HG03521 (cell line): ENCODE measurements at regions not wholly inside any gene's neighbourhood (a gene's known extent, or its start where the extent isn't known, plus 50 kb on each side); places are given as distances from the start of the nearest gene placed in this dataset.

ENCODE experiments used
- ATAC-seq: cut with Tn5 transposase; IDR thresholded peaks from one replicate; pipeline ENCODE4 v1.9.1; 2021; ENCODE audit warnings: mild to moderate bottlenecking, moderate library complexity; ENCODE audit not compliant: unreplicated experiment

DNA sequence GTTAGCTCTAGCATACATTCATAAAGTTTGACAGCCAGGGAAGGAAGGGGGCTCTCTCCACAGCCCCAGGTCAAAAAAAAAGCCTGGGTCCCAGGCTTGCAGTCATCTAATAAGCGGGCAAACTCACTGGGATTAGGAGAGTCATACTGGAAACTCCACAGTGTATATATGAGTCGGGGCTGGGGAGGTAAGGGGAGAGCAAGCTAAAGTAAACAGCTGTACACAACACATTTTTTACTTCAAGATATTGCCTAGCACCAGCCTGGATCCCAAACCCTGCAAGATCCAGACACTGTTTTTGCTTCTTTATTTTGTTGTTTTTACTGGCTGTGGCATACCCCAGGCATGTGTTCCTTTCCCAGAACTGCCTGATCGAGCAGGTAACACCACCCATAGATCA, 291.3 kb upstream of the TANK start:
- ATAC-seq = no peak

DNA sequence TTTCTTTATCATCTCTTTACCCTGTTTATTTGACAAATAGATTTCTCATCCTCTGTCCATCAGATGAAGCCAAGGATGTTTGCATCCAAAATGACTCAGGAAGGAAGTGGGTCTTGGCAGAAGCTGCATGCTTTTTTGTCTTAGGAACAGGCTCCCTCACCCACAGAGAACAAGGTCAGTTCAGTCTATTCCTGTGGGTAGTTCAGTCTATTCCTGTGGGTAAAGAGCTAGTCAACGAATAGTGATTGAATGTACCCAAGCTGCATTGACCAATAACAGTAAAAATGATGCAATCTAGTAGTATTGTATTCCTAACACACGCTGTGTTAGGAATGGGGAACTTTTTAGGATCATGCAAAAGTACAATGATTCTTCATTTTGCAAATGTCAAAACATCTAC, 290.8 kb upstream of the TANK start:
- ATAC-seq = no peak

DNA sequence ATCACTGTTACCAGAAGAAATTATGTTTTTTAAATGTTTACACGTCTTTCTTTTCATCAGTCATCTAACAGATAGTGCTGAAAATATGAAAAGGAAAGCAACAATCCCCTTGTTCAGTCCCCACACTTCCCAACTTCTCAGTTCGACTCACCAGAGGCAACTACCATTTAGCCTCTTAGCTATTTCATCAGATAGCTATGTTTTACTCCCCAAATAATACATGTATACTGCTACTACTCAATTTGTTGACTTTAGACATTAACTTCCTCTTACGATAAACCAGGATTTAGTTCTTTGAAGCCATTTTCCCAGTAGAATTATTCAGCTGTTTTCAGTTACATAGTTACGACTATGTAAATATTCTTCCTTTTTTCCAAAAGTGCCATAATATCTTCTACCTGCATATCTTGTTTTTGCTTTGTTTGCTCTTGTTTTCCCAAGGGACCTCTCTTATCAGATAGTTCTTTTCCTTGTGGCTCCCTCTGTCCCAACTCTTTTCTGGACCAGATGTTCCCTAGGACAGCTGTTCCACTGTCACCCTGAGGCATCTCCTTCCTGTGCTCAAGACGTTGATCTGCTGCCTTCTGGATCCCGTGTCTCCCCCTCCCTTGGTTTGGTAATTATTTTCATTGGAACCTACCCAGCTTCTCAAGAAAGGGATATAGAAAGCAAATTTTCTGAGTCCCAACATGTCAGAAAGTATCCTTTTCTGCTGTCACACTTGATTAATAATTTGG, 289.3 kb upstream of the TANK start:
- ATAC-seq = no peak

DNA sequence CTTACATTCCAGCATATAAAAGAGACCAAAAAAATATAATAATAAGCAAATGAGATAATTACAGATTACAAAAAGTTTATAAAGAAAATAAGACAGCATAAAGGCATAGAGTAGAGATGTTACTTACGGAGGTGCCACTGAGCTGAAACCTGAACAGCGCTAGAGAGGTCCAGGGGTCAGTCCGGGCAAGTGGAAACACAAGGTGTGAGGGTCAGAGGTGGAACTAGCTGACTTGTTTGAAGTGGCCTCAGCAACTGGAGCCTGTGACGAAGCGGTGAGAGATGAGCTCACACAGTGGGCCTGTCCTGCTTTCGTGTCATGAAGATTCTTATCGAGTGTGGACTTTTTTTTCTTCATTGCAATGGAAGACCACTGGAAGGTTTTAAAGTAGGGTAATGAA, 288.3 kb upstream of the TANK start:
- ATAC-seq = no peak

DNA sequence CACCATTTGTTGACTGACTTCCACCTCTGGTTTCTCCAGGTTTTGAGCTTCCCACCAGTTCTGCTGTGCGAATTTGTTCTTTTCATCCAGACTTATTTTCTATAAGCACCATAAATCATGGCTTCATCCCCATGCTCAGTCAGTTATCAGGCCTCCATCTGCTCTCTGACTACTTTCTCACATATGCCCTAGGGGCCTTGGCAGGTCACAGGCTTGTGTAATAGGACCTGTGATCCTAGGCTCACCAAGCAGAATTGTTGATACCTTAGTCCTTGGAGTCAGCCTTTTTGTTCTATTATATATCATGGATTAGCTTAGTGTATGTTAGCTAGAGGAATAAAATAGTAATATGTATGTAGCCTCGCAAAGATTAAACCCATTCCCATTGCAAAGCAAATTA, 284.2 kb upstream of the TANK start:
- no peak for ATAC-seq

DNA sequence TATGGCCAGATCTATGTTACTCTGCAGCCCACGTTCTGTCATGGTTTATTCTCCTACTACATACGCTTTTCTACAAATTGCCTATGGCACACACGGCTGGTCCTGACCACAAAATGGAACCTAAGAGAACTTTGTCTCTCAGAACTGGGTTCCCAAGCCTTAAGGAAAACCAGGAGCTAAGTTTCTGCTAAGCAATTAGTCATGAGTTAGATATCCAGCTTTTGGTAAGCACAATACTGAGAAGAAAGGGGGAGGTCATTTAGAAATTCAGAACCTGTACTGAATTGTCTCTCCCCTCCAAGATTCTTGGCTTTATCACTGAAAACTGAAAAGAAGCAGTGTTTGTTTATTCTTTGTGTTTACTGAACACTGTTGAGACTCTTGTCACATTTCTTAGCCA, 283.5 kb upstream of the TANK start:
- no peak for ATAC-seq

DNA sequence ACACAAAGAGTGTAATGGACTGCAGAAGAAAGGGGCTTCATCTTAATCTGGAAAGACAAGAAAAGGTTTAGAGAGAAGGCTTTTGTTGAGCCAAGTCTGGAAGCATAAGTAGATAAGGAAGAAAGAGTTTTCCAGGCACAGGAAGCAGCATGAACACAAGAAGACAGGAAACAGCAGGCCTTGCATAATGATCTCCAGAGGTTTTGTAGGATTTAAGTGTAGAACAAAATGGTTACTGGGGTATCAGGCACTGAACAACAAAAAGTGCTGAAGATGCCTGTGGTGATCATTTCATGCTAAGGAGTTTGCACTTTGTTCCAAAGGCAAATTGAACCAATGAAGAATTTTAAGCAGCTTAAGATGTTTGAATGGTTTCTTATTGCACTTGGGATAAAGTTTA, 281.6 kb upstream of the TANK start:
- ATAC-seq = no peak

DNA sequence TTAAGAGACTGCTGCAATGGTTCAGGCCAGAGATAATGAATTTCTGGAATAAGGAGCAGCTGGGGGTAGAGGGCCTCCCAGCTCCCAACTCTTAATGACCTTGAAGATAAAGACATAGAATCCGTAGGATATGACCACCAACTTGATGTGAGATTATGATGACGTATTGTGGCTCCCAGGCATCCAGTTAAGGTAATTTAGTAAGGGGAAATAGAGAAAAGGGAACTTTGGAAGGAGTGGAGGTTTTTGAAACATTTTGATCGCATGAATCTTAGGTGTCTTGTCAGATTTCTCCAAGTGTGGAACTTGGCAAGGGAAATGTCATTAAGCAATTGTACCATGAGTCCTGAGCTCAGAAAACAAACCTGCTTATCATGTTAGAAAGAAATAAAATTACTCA, 277.3 kb upstream of the TANK start:
- no peak for ATAC-seq

DNA sequence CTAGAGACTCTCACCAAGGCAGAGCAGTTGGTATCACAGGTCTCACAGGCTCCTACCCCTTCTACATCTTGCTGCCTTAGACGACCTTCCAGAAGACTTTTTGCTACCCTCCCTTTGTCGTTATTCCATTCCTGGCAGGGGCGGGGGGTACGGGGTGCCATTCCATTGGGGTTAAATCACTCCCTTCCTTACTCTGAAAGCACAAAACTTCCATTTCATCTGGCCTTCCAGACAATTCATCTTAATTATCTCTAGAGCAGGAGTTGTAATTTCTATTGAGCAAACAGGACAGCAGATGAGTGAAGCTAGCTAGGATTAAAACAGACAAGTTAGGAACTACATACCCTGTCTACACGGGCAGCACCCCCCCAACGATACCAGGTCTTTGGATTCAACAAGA, 276.2 kb upstream of the TANK start:
- ATAC-seq = no peak

DNA sequence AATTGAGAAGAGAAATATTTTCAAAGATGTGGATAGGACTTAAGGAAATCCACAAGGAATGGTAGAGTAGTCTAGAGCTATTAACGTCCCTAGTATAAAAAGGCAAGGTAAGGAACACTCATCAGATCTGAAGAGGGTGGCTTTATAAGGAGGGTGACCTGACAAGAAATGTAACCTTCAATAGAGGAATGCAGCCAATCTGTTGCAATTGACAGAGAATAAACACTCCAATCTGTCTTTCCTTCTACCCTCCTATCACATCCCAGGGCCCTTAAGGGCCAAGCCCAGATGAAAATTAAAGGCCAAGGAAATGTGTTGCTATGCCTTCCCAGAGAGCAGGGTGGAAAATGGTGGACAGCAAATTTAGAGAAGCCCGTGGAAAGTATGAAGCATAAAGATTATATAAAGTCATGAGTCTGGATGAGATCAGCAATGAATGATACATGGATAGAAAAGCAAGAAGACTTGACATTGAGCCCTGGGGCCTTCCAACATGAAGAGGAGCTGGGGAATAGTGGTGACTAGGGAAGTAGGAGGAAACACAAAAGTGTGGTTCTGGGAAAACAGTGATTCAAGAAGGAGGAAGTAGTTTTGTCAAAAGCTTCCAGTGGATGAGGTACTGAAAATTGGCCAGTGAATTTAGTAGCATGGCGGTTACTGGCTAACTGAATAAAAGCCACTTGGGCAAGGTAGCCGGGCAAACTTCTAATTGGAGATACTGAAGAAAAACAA, 270.6 kb upstream of the TANK start:
- no peak for ATAC-seq

DNA sequence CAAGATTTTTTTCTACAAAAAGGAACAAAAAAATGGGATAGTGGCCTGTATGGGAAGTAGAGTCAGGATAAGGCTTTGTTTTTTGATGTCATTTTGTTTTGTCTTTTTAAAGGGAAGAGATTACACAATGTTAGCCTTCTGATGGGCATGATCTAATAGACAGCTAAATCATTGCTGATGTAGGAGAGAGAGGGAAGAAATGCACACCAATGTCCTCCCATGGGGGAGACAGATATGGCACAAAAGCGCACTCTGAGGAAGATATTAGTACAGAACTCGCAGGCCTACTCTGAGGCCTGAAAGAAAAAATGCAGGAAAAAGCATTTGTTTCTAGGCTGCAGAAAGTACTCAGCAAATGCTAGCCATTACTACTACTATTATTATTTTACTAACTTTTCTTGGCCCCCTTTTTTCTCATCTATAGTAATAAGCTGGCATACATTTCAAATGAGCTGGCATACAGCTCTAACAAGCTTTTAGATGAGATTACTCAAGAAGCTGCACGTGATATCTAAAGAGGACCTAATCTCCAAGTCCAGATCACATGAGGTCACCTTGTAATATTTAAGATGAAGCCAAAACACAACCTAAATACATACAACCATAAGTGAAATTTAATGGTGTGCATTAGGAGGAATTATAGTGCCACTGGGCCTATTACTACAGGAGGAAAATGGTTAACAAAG, 269.4 kb upstream of the TANK start:
- no peak for ATAC-seq

DNA sequence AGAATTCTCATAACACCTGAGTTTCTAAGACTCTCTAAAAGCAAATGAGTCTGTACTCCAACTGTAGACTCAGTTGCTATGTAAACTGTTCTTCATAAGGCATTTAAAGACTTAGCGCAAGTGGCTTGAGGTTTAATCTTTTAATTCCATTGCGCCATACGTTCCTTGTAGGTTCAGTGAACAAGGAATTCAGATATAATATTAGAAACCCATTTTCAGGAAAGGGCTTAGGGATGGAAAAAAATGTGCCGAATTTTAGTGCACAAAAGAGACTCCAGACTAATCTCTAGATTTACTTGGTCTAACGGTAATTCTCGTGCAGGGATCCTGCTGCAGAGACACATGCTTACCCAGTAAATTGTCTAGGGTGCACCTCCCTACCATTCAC, 268.9 kb upstream of the TANK start:
- no peak for ATAC-seq

DNA sequence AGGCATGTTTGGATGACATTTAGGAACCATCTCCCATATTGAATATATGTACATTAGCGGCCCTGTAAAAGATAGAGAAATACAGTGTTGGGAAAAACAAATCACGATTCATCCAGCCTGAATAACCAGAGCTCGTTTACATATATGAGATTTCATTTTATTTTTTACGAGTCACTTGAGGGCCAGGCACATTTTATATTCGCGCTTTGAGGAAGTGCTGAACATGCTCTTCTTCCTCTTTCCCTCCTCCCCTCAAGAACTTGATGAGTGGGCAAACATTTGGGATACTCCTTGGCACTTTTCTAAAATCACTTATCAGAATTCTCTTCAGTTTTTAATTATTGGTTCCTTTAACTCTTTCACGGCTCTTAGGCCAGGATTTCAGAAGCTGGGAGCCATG, 268.0 kb upstream of the TANK start:
- no peak for ATAC-seq

DNA sequence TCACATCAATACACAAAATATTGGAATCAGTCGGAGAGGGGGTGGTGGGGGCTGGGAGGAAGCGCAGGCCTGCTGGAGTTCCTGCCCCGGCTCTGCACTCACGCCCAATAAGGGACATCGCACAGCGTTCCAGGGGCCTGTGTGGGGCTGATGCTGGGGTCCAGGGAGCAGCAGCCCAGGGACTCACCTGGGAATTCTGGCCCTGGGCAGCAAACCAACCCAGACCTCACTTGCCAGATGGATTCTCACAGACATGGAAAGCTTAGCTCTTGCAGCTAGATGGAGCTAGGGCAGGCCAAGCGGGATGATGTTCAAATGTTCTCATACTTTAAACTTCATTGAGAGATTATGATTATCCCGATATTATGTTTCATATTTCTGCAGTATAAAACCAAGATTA, 266.6 kb upstream of the TANK start:
- no peak for ATAC-seq

DNA sequence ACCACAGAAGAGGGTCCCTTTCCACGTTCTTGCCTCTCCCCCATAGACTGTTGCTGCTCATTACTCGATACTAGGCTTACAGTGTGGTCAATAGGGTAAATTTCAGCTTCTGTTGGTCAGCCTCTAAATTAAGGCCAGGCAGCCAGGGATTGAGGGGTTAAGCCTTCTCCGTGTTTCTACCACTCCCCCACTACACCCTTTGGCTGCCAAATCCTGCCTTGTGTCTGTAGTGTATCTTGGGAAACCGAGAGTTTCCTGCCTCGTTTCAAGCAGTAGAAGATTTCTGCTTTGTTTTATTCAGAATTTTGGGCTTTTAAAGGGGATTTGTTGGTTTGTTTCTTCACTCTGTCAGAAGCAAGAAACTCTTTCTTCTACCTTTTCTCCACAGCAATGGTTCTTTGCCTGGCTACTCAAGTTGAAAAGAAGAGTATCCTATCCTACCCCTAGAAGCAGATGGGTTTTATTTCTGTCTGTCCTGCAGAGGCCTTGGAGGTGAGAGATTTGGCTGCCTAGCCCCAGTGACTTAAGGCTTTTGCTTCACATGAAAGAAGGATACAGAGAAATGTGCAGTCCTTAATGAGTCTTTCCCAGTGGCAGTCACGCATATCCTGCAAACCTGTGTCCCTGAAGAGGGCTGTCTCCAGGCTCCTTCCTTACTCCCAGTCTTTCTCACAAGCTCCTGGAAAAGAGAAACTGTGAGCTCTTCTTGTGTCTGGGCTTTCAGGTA, 261.5 kb upstream of the TANK start:
- ATAC-seq = no peak

DNA sequence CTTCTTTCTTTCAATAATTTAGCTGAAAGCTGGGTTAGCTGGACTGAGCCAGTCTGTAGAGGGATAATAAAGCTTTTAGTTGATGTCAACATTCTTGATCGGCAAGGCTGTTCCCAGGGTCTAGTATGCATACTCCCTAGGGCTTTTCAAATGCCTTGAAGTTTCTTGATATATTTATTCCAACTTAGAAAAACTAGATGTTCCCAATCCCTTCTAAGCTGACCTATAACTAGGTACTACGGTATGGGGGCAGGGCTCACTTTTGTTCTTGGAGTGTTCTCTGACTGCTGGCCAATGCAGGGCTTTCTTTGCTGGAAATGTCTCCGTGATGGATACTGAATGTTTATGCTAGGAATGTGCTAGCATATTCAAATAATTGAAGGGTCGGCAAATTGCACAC, 258.6 kb upstream of the TANK start:
- ATAC-seq = no peak

DNA sequence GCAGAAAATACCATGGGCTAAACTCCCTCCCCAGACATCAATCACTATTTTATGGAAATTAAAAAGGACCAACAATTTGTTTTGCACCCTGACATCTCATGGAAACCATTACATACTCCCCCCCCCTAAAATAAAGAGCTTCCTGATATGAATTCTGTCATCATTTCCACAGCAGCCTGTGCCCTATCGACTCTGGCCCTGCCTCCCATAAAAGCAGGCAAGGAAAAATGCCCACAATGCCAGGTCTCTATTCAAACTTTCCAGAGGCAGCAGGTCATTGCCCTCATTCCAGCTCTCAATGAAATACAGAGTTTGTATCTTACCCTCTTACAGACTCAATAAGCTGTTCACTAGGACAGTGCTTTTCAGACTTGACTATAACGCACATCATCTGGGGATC, 254.4 kb upstream of the TANK start:
- ATAC-seq = no peak

DNA sequence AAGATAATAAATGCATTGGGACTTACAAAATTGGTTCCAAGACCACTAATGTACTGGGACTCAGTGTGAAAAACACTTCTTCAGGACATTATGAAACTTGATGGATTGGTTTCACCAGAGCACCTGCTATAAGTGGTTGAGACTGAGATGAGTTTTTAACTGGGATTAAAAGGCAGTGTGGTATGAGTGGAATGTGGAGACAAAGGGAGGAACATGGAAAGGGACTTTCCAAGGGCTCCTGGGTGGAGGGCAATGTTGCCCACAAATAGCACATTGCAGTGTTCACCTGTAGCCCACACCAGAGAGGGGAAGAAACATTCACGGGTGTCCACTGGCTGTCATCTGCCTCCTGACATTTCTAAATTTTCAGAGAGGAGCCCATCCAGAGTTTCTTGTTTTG, 253.3 kb upstream of the TANK start:
- no peak for ATAC-seq

DNA sequence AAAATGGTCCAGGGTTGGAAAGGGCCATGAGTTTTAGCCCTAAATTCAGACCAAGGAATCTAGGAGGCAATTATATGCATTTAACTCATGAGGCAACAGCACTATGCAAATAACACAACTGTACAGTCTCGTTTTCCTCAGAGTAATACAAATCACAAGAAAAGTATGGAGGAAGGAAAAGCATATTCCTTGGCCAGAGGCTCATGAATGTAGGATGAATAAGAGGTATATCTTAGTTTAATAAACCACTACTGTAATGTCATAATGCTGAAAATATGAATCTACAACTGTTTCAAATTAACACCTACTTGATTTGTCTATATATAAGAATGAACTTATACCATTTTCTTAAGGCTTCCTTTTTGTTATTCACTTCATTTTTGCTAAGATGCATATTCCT, 252.5 kb upstream of the TANK start:
- ATAC-seq = no peak

DNA sequence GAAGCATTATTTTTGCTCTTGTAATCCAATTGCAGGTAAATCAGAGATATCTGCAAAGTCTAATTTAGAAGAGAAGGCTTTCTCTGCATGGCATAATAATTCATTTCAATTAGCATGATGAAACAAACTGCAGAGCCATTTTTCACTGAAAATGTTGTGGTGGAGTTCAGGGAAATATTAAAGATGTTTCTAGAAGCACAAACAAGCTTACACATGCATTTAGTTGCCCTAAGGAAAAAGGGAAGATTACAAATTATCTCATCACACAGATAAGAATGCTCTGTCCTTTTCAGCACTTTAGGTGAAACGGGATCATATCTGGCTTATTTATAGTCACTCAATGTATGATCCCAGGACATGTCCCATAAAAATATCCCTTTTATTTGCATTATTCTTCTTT, 252.1 kb upstream of the TANK start:
- no peak for ATAC-seq

DNA sequence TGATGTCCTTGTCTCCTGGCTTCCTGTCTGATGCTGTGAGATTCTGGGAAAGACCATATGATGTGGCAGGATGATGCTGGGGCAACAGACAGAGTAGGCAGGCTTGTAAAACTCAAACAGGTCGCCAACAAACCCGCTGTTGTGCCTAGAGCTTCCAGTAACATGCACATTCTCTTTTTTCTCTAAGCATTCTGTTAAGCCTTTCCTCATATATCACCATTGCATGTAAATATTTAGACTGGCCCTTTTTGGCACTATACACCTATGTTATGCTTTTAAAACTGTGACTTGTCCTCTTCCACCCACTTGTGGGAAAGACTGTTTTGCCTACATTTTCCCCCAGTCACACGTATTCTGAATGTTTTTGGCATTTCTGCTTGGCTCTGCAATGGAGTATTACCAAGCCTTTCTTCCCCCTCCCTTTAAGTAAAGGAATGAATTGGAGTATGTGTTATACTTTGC, 250.4 kb upstream of the TANK start:
- ATAC-seq = no peak

DNA sequence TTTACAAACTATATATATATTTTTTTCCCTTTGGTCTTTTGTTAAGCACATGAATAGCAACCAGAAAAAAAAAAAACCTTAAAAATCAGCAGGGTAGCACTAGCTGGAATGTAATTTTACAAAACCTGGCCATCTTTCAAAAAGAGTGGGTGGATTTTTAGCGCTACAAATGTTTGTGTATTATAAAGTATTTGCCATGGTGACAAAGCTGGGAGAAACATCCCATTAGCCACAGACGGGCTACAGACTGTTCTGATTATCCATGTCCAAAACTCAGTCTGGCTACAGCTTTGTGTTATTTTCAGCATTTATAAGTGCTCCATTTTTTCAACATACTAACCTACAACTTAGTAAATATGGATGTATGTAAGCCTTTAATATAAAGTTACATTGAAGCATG, 249.5 kb upstream of the TANK start:
- ATAC-seq = no peak
